ENCODE measurements at regions not wholly inside any gene's neighbourhood (a gene's known extent, or its start where the extent isn't known, plus 50 kb on each side); places are given as distances from the start of the nearest gene placed in this dataset.
"Not testable (repeated sequence)": the region's sequence is repeated elsewhere in the genome, so short reads cannot be mapped to it uniquely, and the experiment has no call there.

- intact Hi-C loops (cut with DNase I): no loop called here
- Histone ChIP-seq H3K4me1 (replicated peaks) (no peaks in the 10 kb centered on the region), H3K9me3 (no peaks in the 10 kb centered on the region), H3K27ac (no peak overlapping the region), H3K4me3 (no peak overlapping the region), H3K36me3 (no peaks in the 10 kb centered on the region), H3K27me3 (replicated peaks; ENCODE audit: insufficient read depth) (no peaks in the 10 kb centered on the region)
- 93% methylated on average over 1 of the region's 1 CpG for whole genome bisulfite sequencing
- no peak for TF ChIP-seq CTCF (IDR thresholded peaks at IDR 0.05)
- no peak for TF ChIP-seq POLR2A (IDR thresholded peaks at IDR 0.05)
- no peak for TF ChIP-seq POLR2AphosphoS5 (IDR thresholded peaks at IDR 0.05)
- DNase-seq (ENCODE audit: low spot score): no peak
These were observed 1408.4 kb upstream of the C9orf72 start for GRCh38 chr9:28981711-28982110.

GRCh38 chr9:28984016-28984415 lies 1410.7 kb upstream of the C9orf72 start:
- Histone ChIP-seq H3K27ac (no peak overlapping the region), H3K9me3 (no peaks in the 10 kb centered on the region), H3K4me3 (no peak overlapping the region), H3K36me3 (no peaks in the 10 kb centered on the region), H3K27me3 (replicated peaks; ENCODE audit: insufficient read depth) (no peaks in the 10 kb centered on the region), H3K4me1 (replicated peaks) (no peaks in the 10 kb centered on the region)
- TF ChIP-seq POLR2A (IDR thresholded peaks at IDR 0.05): no peak
- TF ChIP-seq CTCF (IDR thresholded peaks at IDR 0.05): no peak
- no peak for TF ChIP-seq POLR2AphosphoS5 (IDR thresholded peaks at IDR 0.05)
- DNase-seq (ENCODE audit: low spot score): no peak
- WGBS: 57% methylated on average over 3 of the region's 3 CpGs
- intact Hi-C loops (cut with DNase I): no loop called here

- H3K4me3 ChIP-seq; intact Hi-C loops (cut with DNase I); H3K36me3 ChIP-seq; H3K27me3 ChIP-seq (replicated peaks; ENCODE audit: insufficient read depth); H3K4me1 ChIP-seq (replicated peaks); H3K27ac ChIP-seq; DNase-seq (ENCODE audit: low spot score); H3K9me3 ChIP-seq: not testable (repeated sequence)
- WGBS: 93% methylated on average over 12 of the region's 12 CpGs
These were observed 1416.7 kb upstream of the C9orf72 start for GRCh38 chr9:28990009-28990408.

GRCh38 chr9:28999057-28999456 lies 1425.8 kb upstream of the C9orf72 start:
- H3K27me3 ChIP-seq (replicated peaks; ENCODE audit: insufficient read depth): no peaks in the 10 kb centered on the region
- H3K9me3 ChIP-seq: no peaks in the 10 kb centered on the region
- TF ChIP-seq POLR2AphosphoS5 (IDR thresholded peaks at IDR 0.05): no peak
- no peak for TF ChIP-seq CTCF (IDR thresholded peaks at IDR 0.05)
- no peak for TF ChIP-seq POLR2A (IDR thresholded peaks at IDR 0.05)
- no peaks in the 10 kb centered on the region for H3K4me1 ChIP-seq (replicated peaks)
- intact Hi-C loops (cut with DNase I): no loop called here
- no peak overlapping the region for H3K27ac ChIP-seq
- H3K36me3 ChIP-seq: no peaks in the 10 kb centered on the region
- H3K4me3 ChIP-seq: no peak overlapping the region
- no peak for DNase-seq (ENCODE audit: low spot score)

GRCh38 chr9:28999806-29000205 lies 1426.5 kb upstream of the C9orf72 start:
- Histone ChIP-seq H3K4me1 (replicated peaks) (no peaks in the 10 kb centered on the region), H3K9me3 (no peaks in the 10 kb centered on the region), H3K27ac (no peak overlapping the region), H3K4me3 (no peak overlapping the region), H3K27me3 (replicated peaks; ENCODE audit: insufficient read depth) (no peaks in the 10 kb centered on the region), H3K36me3 (no peaks in the 10 kb centered on the region)
- intact Hi-C loops (cut with DNase I): no loop called here
- DNase-seq (ENCODE audit: low spot score): no peak
- 87% methylated on average over 3 of the region's 3 CpGs for WGBS
- TF ChIP-seq CTCF (IDR thresholded peaks at IDR 0.05) (no peak), POLR2A (IDR thresholded peaks at IDR 0.05) (no peak), POLR2AphosphoS5 (IDR thresholded peaks at IDR 0.05) (no peak)

Data from prostate gland (tissue), 2 donors.